ENCODE measurements at regions not wholly inside any gene's neighbourhood (a gene's known extent, or its start where the extent isn't known, plus 50 kb on each side); places are given as distances from the start of the nearest gene placed in this dataset.

- TF ChIP-seq CTCF (IDR thresholded peaks at IDR 0.05) (no peak), POLR2A (IDR thresholded peaks at IDR 0.05) (no peak)
Observed at GRCh38 chr12:131345521-131346436, 365.1 kb upstream of the SFSWAP start.

All from uterus (tissue), 2 donors.